Loucy (cell line): ENCODE measurements at regions not wholly inside any gene's neighbourhood (a gene's known extent, or its start where the extent isn't known, plus 50 kb on each side); places are given as distances from the start of the nearest gene placed in this dataset.

Experiments
- H2AFZ ChIP-seq: fragments of 200-600 bp; sonication (generic); 2 replicates; pipeline ENCODE4 v1.6.0; 2016; ENCODE audit warnings: antibody characterized with exemption, mild to moderate bottlenecking, low read length, moderate library complexity
- H3F3A ChIP-seq: fragments of 200-600 bp; 2 replicates; pipeline ENCODE4 v1.6.0; 2016; ENCODE audit warnings: antibody characterized with exemption, low read depth, mild to moderate bottlenecking
- H3K27me3 ChIP-seq: fragments of 200-600 bp; sonication (generic); 2 replicates; pipeline ENCODE4 v1.6.1; 2014; ENCODE audit warnings: low read length, mild to moderate bottlenecking; ENCODE audit not compliant: insufficient read depth, poor library complexity, severe bottlenecking
- H3K36me3 ChIP-seq: fragments of 200-600 bp; sonication (generic); 2 replicates; pipeline ENCODE4 v1.6.1; 2016; ENCODE audit warnings: low read length; ENCODE audit not compliant: insufficient read depth
- H3K4me1 ChIP-seq: fragments of 200-600 bp; sonication (generic); 2 replicates; pipeline ENCODE4 v1.5.1; 2014; ENCODE audit warnings: low read length, mild to moderate bottlenecking; ENCODE audit not compliant: insufficient read depth, poor library complexity, severe bottlenecking
- H3K4me2 ChIP-seq: fragments of 200-600 bp; sonication (generic); 2 replicates; pipeline ENCODE4 v1.6.0; 2014; ENCODE audit warnings: antibody characterized with exemption, low read length, low read depth, mild to moderate bottlenecking; ENCODE audit not compliant: poor library complexity, severe bottlenecking
- H3K4me3 ChIP-seq: fragments of 200-600 bp; sonication (generic); 2 replicates; pipeline ENCODE4 v1.5.1; 2014; ENCODE audit warnings: low read length, mild to moderate bottlenecking, mixed read lengths; ENCODE audit not compliant: poor library complexity, severe bottlenecking
- H3K79me2 ChIP-seq: fragments of 200-600 bp; sonication (generic); 2 replicates; pipeline ENCODE4 v1.6.1; 2014; ENCODE audit warnings: low read length; ENCODE audit not compliant: insufficient read depth
- H3K9ac ChIP-seq: fragments of 200-600 bp; sonication (generic); 2 replicates; pipeline ENCODE4 v1.6.0; 2014; ENCODE audit warnings: mild to moderate bottlenecking, low read depth, low read length, moderate library complexity; ENCODE audit not compliant: poor library complexity, severe bottlenecking
- H3K9me2 ChIP-seq: fragments of 200-600 bp; sonication (generic); replicated peaks from 2 replicates; pipeline ENCODE4 v1.6.1; 2016; ENCODE audit warnings: low read depth, low read length, mixed read lengths
- H3K9me3 ChIP-seq: fragments of 200-600 bp; sonication (generic); 2 replicates; pipeline ENCODE4 v1.6.1; 2014; ENCODE audit warnings: mild to moderate bottlenecking, antibody characterized with exemption, low read length, low read depth; ENCODE audit not compliant: insufficient read depth
- H4K20me1 ChIP-seq: fragments of 200-600 bp; sonication (generic); 2 replicates; pipeline ENCODE4 v1.6.0; 2014; ENCODE audit warnings: antibody characterized with exemption, low read length, mild to moderate bottlenecking; ENCODE audit not compliant: insufficient read depth, poor library complexity, severe bottlenecking
- CTCF ChIP-seq: fragments of 200-600 bp; sonication (generic); conservative IDR thresholded peaks from 2 replicates; pipeline ENCODE4 v1.5.1; 2014; ENCODE audit warnings: mild to moderate bottlenecking, antibody characterized with exemption, low read length
- EZH2phosphoT487 ChIP-seq: fragments of 200-600 bp; IDR thresholded peaks from 2 replicates; pipeline ENCODE4 v1.6.1; 2018; ENCODE audit warnings: antibody characterized with exemption, mild to moderate bottlenecking, moderate library complexity, borderline replicate concordance

GRCh38 chr17:69947027-69947759 lies 127.8 kb upstream of the KCNJ16 start:
- Histone ChIP-seq H3K4me2 (peak overlapping the region; percentile 2), H3F3A (0 out of 2 replicates have a peak, but pooled peaks cover 5% of the 10 kb centered on the region), H3K9ac (no peak overlapping the region), H4K20me1 (no peaks in the 10 kb centered on the region), H3K4me1 (peaks cover 14% of the 10 kb centered on the region), H3K27me3 (no peaks in the 10 kb centered on the region), H3K36me3 (no peaks in the 10 kb centered on the region), H3K4me3 (no peak overlapping the region), H3K9me3 (no peaks in the 10 kb centered on the region), H3K79me2 (no peaks in the 10 kb centered on the region), H3K9me2 (no peaks in the 10 kb centered on the region), H2AFZ (no peak overlapping the region)
- TF ChIP-seq CTCF, result no peak
- TF ChIP-seq EZH2phosphoT487, result no peak

GRCh38 chr17:69948406-69948805 lies 126.6 kb upstream of the KCNJ16 start:
- Histone ChIP-seq H3K4me3 (no peak overlapping the region), H3K9me2 (no peaks in the 10 kb centered on the region), H2AFZ (no peak overlapping the region), H3K9ac (no peak overlapping the region), H3K27me3 (no peaks in the 10 kb centered on the region), H3F3A (0 out of 2 replicates have a peak, but pooled peaks cover 5% of the 10 kb centered on the region), H4K20me1 (no peaks in the 10 kb centered on the region), H3K9me3 (no peaks in the 10 kb centered on the region), H3K79me2 (no peaks in the 10 kb centered on the region), H3K36me3 (no peaks in the 10 kb centered on the region), H3K4me1 (peaks cover 14% of the 10 kb centered on the region), H3K4me2 (no peak overlapping the region)
- no peak for TF ChIP-seq CTCF
- TF ChIP-seq EZH2phosphoT487, result no peak

GRCh38 chr17:69949496-69949895 lies 125.5 kb upstream of the KCNJ16 start:
- H3K4me2 ChIP-seq, result peak overlapping the region; percentile 23
- no peak overlapping the region for H3K9ac ChIP-seq
- 0 out of 2 replicates have a peak, but pooled peaks cover 5% of the 10 kb centered on the region for H3F3A ChIP-seq
- no peaks in the 10 kb centered on the region for H3K9me2 ChIP-seq
- H3K79me2 ChIP-seq, result no peaks in the 10 kb centered on the region
- H3K36me3 ChIP-seq, result no peaks in the 10 kb centered on the region
- no peaks in the 10 kb centered on the region for H3K27me3 ChIP-seq
- H3K9me3 ChIP-seq, result no peaks in the 10 kb centered on the region
- H3K4me3 ChIP-seq, result no peak overlapping the region
- no peak for TF ChIP-seq CTCF
- TF ChIP-seq EZH2phosphoT487, result no peak
- H2AFZ ChIP-seq, result no peak overlapping the region
- H4K20me1 ChIP-seq, result no peaks in the 10 kb centered on the region
- H3K4me1 ChIP-seq, result peaks cover 14% of the 10 kb centered on the region
